ENCODE measurements at regions not wholly inside any gene's neighbourhood (a gene's known extent, or its start where the extent isn't known, plus 50 kb on each side); places are given as distances from the start of the nearest gene placed in this dataset.

- Histone ChIP-seq H3K27ac (no peak overlapping the region), H3K27me3 (no peaks in the 10 kb centered on the region), H3K9me3 (no peaks in the 10 kb centered on the region), H3K36me3 (no peaks in the 10 kb centered on the region), H3K4me3 (no peak overlapping the region), H3K4me1 (peaks cover 0 to 2% of the 10 kb centered on the region in 2 donors)
- intact Hi-C loops (cut with DNase I): no loop called here
- TF ChIP-seq CTCF (IDR thresholded peaks at IDR 0.05): no peak
- no peak for DNase-seq (ENCODE audit: low spot score in 2 of 2)
Observed at GRCh38 chr5:107154593-107154992, 516.1 kb downstream of the EFNA5 start.

GRCh38 chr5:107153283-107153682 lies 517.5 kb downstream of the EFNA5 start:
- DNase-seq (ENCODE audit: low spot score in 2 of 2): no peak
- Histone ChIP-seq H3K4me3 (no peak overlapping the region), H3K9me3 (no peaks in the 10 kb centered on the region), H3K36me3 (no peaks in the 10 kb centered on the region), H3K27me3 (no peaks in the 10 kb centered on the region), H3K27ac (no peak overlapping the region), H3K4me1 (peaks cover 0 to 2% of the 10 kb centered on the region in 2 donors)
- intact Hi-C loops (cut with DNase I): no loop called here
- TF ChIP-seq CTCF (IDR thresholded peaks at IDR 0.05): no peak

- no peak for TF ChIP-seq CTCF (IDR thresholded peaks at IDR 0.05)
- intact Hi-C loops (cut with DNase I): no loop called here
- H3K27me3 ChIP-seq: no peaks in the 10 kb centered on the region
- no peaks in the 10 kb centered on the region for H3K9me3 ChIP-seq
- peaks cover 0 to 2% of the 10 kb centered on the region in 2 donors for H3K4me1 ChIP-seq
- no peak for DNase-seq (ENCODE audit: low spot score in 2 of 2)
- no peak overlapping the region for H3K27ac ChIP-seq
- no peak overlapping the region for H3K4me3 ChIP-seq
- H3K36me3 ChIP-seq: no peaks in the 10 kb centered on the region
Observed at GRCh38 chr5:107149243-107150005, 521.3 kb downstream of the EFNA5 start.

GRCh38 chr5:107147589-107147988 lies 523.1 kb downstream of the EFNA5 start:
- DNase-seq (ENCODE audit: low spot score in 2 of 2): no peak
- no peak for TF ChIP-seq CTCF (IDR thresholded peaks at IDR 0.05)
- no peak overlapping the region for H3K4me3 ChIP-seq
- intact Hi-C loops (cut with DNase I): no loop called here
- H3K4me1 ChIP-seq: peaks cover 0 to 2% of the 10 kb centered on the region in 2 donors
- H3K36me3 ChIP-seq: no peaks in the 10 kb centered on the region
- no peak overlapping the region for H3K27ac ChIP-seq
- H3K9me3 ChIP-seq: no peaks in the 10 kb centered on the region
- H3K27me3 ChIP-seq: no peaks in the 10 kb centered on the region

GRCh38 chr5:107146901-107147300 lies 523.8 kb downstream of the EFNA5 start:
- Histone ChIP-seq H3K27ac (no peak overlapping the region), H3K9me3 (no peaks in the 10 kb centered on the region), H3K27me3 (no peaks in the 10 kb centered on the region), H3K4me1 (peaks cover 0 to 2% of the 10 kb centered on the region in 2 donors), H3K4me3 (no peak overlapping the region), H3K36me3 (no peaks in the 10 kb centered on the region)
- TF ChIP-seq CTCF (IDR thresholded peaks at IDR 0.05): no peak
- DNase-seq (ENCODE audit: low spot score in 2 of 2): no peak
- intact Hi-C loops (cut with DNase I): no loop called here

All from ascending aorta (tissue), 2 donors.